ENCODE measurements at regions not wholly inside any gene's neighbourhood (a gene's known extent, or its start where the extent isn't known, plus 50 kb on each side); places are given as distances from the start of the nearest gene placed in this dataset.
A peak's percentile ranks its signal among the peaks of the same experiment; 100 is the strongest.

- TF ChIP-seq CTCF (IDR thresholded peaks at IDR 0.05), result no peak
- no peak for TF ChIP-seq EP300 (IDR thresholded peaks at IDR 0.05)
- TF ChIP-seq POLR2AphosphoS5 (IDR thresholded peaks at IDR 0.05), result peak; percentile 67 to 93 (median 70)
Measured at GRCh38 chr3:188950832-188951489, 220.8 kb upstream of the TPRG1 start.
